WTC11 (cell line): ENCODE measurements at regions not wholly inside any gene's neighbourhood (a gene's known extent, or its start where the extent isn't known, plus 50 kb on each side); places are given as distances from the start of the nearest gene placed in this dataset.

Experiments used
- ATAC-seq: fragments of 200-7000 bp; cut with Tn5 transposase; 2 replicates; pipeline ENCODE4 v1.10.0; 2021; ENCODE audit warnings: mild to moderate bottlenecking, moderate library complexity
- CTCF ChIA-PET: fragments of 300-600 bp; sonication (Branson Sonifier 250); formaldehyde crosslinking; loops from one replicate; lab custom pipeline; 2021; ENCODE audit warnings: antibody characterized with exemption; lab: Charles Lee
- POLR2A ChIA-PET: fragments of 350-600 bp; sonication (Branson Sonifier 250); formaldehyde crosslinking; loops from one replicate; lab custom pipeline; 2021; ENCODE audit warnings: antibody characterized with exemption; lab: Charles Lee
- DNase-seq: peaks from one replicate; pipeline ENCODE4 v3.0.0; 2021; ENCODE audit warnings: low spot score
- H3K27ac Mint-ChIP-seq: 2 replicates; pipeline ENCODE4 v1.8.0; 2021; ENCODE audit warnings: mixed read lengths
- H3K27me3 Mint-ChIP-seq: 2 replicates; pipeline ENCODE4 v1.8.0; 2021; ENCODE audit warnings: low read depth, mild to moderate bottlenecking, moderate library complexity, mixed read lengths
- H3K36me3 Mint-ChIP-seq: 2 replicates; pipeline ENCODE4 v1.8.0; 2021; ENCODE audit warnings: mixed read lengths
- H3K4me1 Mint-ChIP-seq: 2 replicates; pipeline ENCODE4 v1.8.0; 2022; ENCODE audit warnings: mixed read lengths
- H3K4me3 Mint-ChIP-seq: 2 replicates; pipeline ENCODE4 v1.8.0; 2021; ENCODE audit warnings: mild to moderate bottlenecking, moderate library complexity, mixed read lengths
- H3K9me3 Mint-ChIP-seq: 2 replicates; pipeline ENCODE4 v1.8.0; 2021; ENCODE audit warnings: mixed read lengths
- ELF4 ChIP-seq: sonication (generic); formaldehyde crosslinking; IDR thresholded peaks from 2 replicates; pipeline ENCODE4 v1.8.1; 2022; ENCODE audit warnings: low read depth, mild to moderate bottlenecking, moderate library complexity, missing genetic modification reagents
- GABPB1 ChIP-seq: sonication (generic); formaldehyde crosslinking; IDR thresholded peaks from 2 replicates; pipeline ENCODE4 v1.8.1; 2023; ENCODE audit warnings: mild to moderate bottlenecking, missing genetic modification reagents
- GTF2I ChIP-seq: fragments of 250-450 bp; sonication (Bioruptor Pico); conservative IDR thresholded peaks from 2 replicates; pipeline ENCODE4 v1.4.0; 2021; ENCODE audit warnings: mild to moderate bottlenecking
- HMGA2 ChIP-seq: fragments of 250-450 bp; sonication (Bioruptor Pico); IDR thresholded peaks from 2 replicates; pipeline ENCODE4 v1.4.0; 2021; ENCODE audit warnings: mild to moderate bottlenecking, moderate library complexity
- MYBL2 ChIP-seq: sonication (generic); formaldehyde crosslinking; IDR thresholded peaks from 2 replicates; pipeline ENCODE4 v1.8.1; 2023; ENCODE audit warnings: mild to moderate bottlenecking, moderate library complexity, missing genetic modification reagents
- PRRX2 ChIP-seq: fragments of 250-450 bp; sonication (Bioruptor Pico); IDR thresholded peaks from 2 replicates; pipeline ENCODE4 v1.8.0; 2021; ENCODE audit warnings: mild to moderate bottlenecking
- TCF7 ChIP-seq: sonication (generic); formaldehyde crosslinking; IDR thresholded peaks from 2 replicates; pipeline ENCODE4 v1.8.0; 2022; ENCODE audit warnings: mild to moderate bottlenecking, low read depth, missing genetic modification reagents, moderate library complexity
- TEAD1 ChIP-seq: sonication (generic); formaldehyde crosslinking; IDR thresholded peaks from 2 replicates; pipeline ENCODE4 v1.8.0; 2022; ENCODE audit warnings: mild to moderate bottlenecking, missing genetic modification reagents
- TP53 ChIP-seq: sonication (generic); formaldehyde crosslinking; IDR thresholded peaks from 2 replicates; pipeline ENCODE4 v1.8.1; 2023; ENCODE audit warnings: mild to moderate bottlenecking, missing genetic modification reagents
- ZNF263 ChIP-seq: sonication (generic); formaldehyde crosslinking; IDR thresholded peaks from 2 replicates; pipeline ENCODE4 v1.8.1; 2022; ENCODE audit warnings: low read depth, mild to moderate bottlenecking, moderate library complexity, missing genetic modification reagents
- ZNF671 ChIP-seq: fragments of 250-450 bp; sonication (Bioruptor Pico); IDR thresholded peaks from 2 replicates; pipeline ENCODE4 v1.8.0; 2021; ENCODE audit warnings: mild to moderate bottlenecking
- TF ChIP-seq, protein P1 (sequence below): sonication (generic); formaldehyde crosslinking; IDR thresholded peaks from 2 replicates; pipeline ENCODE4 v1.8.0; 2022; ENCODE audit warnings: missing genetic modification reagents
- TF ChIP-seq, protein P2 (sequence below): sonication (generic); formaldehyde crosslinking; IDR thresholded peaks from 2 replicates; pipeline ENCODE4 v1.8.0; 2023; ENCODE audit warnings: missing genetic modification reagents
- TF ChIP-seq, protein P3 (sequence below): fragments of 250-450 bp; sonication (Bioruptor Pico); IDR thresholded peaks from 2 replicates; pipeline ENCODE4 v1.9.0; 2021; ENCODE audit warnings: mild to moderate bottlenecking
- TF ChIP-seq, protein P4 (sequence below): fragments of 250-450 bp; sonication (Bioruptor Pico); IDR thresholded peaks from 2 replicates; pipeline ENCODE4 v1.9.0; 2021; ENCODE audit warnings: mild to moderate bottlenecking
- TF ChIP-seq, protein P5 (sequence below): sonication (generic); formaldehyde crosslinking; IDR thresholded peaks from 2 replicates; pipeline ENCODE4 v1.8.1; 2022; ENCODE audit warnings: mild to moderate bottlenecking, moderate library complexity, missing genetic modification reagents

DNA sequence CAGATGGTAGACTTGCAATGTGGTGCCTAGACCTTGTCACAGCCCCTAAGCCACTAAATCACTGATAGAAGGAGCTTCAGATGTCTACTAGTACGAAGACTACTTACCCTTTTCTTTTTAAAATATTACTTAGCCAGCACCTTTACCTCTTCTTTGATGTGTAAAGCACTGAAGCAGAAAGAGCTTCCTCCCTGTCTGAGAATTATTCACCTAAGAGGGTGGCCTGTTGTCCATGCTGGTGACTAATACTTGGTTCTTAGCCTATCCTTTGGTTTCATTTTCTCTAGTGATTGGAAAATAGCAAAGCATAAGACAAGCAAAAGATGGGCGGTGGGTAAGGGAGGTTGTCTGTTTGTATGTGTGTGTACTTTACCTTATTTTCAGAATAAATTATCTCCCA, 794.6 kb downstream of the TFAP2A start:
- POLR2A ChIA-PET = no interaction called here
- Mint-ChIP-seq H3K27ac (no peak overlapping the region), H3K4me3 (no peak overlapping the region), H3K36me3 (no peaks in the 10 kb centered on the region), H3K9me3 (peaks cover 5% of the 10 kb centered on the region; the same call in 1 of the 2 replicates), H3K27me3 (no peaks in the 10 kb centered on the region), H3K4me1 (no peaks in the 10 kb centered on the region)
- no peak for ATAC-seq
- DNase-seq = no peak
- TF ChIP-seq, protein P1, sequence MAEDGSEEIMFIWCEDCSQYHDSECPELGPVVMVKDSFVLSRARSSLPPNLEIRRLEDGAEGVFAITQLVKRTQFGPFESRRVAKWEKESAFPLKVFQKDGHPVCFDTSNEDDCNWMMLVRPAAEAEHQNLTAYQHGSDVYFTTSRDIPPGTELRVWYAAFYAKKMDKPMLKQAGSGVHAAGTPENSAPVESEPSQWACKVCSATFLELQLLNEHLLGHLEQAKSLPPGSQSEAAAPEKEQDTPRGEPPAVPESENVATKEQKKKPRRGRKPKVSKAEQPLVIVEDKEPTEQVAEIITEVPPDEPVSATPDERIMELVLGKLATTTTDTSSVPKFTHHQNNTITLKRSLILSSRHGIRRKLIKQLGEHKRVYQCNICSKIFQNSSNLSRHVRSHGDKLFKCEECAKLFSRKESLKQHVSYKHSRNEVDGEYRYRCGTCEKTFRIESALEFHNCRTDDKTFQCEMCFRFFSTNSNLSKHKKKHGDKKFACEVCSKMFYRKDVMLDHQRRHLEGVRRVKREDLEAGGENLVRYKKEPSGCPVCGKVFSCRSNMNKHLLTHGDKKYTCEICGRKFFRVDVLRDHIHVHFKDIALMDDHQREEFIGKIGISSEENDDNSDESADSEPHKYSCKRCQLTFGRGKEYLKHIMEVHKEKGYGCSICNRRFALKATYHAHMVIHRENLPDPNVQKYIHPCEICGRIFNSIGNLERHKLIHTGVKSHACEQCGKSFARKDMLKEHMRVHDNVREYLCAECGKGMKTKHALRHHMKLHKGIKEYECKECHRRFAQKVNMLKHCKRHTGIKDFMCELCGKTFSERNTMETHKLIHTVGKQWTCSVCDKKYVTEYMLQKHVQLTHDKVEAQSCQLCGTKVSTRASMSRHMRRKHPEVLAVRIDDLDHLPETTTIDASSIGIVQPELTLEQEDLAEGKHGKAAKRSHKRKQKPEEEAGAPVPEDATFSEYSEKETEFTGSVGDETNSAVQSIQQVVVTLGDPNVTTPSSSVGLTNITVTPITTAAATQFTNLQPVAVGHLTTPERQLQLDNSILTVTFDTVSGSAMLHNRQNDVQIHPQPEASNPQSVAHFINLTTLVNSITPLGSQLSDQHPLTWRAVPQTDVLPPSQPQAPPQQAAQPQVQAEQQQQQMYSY (CRISPR knock-in tag) = no peak
- TF ChIP-seq, protein P2, sequence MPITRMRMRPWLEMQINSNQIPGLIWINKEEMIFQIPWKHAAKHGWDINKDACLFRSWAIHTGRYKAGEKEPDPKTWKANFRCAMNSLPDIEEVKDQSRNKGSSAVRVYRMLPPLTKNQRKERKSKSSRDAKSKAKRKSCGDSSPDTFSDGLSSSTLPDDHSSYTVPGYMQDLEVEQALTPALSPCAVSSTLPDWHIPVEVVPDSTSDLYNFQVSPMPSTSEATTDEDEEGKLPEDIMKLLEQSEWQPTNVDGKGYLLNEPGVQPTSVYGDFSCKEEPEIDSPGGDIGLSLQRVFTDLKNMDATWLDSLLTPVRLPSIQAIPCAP (CRISPR knock-in tag) = no peak
- CTCF ChIA-PET = no interaction called here

DNA sequence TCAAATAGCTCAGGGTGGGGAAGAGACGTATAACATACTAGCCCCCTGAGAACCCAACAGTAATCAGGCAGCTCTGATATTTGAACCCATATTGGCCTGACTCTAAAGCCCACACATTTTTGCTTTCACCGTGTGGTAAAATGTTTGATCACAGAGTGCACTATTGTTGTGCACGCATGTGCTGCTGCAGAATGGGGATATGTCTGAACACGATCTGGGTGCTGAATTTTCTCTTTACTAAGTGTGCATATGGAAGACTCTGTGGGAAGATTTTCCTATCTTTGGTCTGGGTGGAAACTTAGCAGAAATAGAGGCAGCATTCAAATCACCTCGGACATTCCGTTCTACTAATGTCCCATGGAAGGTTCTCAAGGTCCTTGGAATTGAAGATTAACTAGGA, 800.1 kb downstream of the TFAP2A start:
- no peak overlapping the region for H3K27ac Mint-ChIP-seq
- ATAC-seq = no peak
- ChIA-PET POLR2A (no interaction called here), CTCF (no interaction called here)
- no peak for DNase-seq
- H3K4me3 Mint-ChIP-seq = no peak overlapping the region
- H3K9me3 Mint-ChIP-seq = no peaks in the 10 kb centered on the region
- H3K27me3 Mint-ChIP-seq = no peaks in the 10 kb centered on the region
- no peak for TF ChIP-seq GTF2I (CRISPR knock-in tag)
- no peak for TF ChIP-seq TP53 (CRISPR knock-in tag)
- peaks cover 17% of the 10 kb centered on the region; the same call in 1 of the 2 replicates for H3K4me1 Mint-ChIP-seq
- no peaks in the 10 kb centered on the region for H3K36me3 Mint-ChIP-seq

DNA sequence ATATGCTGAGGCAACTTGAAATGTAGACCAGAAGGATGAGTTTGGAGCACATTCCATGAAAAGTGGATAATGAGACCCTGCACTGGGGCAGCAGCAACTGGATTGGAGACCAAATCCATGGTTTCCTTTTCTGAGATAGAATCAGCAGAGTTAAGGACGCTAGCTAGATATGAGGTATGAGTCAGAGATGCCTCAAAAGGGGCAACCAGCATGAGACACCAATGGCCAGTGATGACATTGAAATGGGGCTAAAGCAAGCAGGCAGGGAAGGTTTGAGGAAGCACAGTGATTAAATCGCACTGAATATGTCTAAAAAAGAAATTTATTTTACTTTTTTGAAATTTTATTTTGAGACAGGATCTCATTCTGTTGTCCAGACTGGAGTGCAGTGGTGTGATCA, 802.4 kb downstream of the TFAP2A start:
- no peak for DNase-seq
- no peaks in the 10 kb centered on the region for H3K36me3 Mint-ChIP-seq
- H3K9me3 Mint-ChIP-seq = no peaks in the 10 kb centered on the region
- no peak for ATAC-seq
- CTCF ChIA-PET = no interaction called here
- H3K27me3 Mint-ChIP-seq = no peaks in the 10 kb centered on the region
- TF ChIP-seq ZNF671 (CRISPR knock-in tag) (no peak), ELF4 (CRISPR knock-in tag) (no peak)
- TF ChIP-seq, all 79 proteins: peak for 0
- H3K4me3 Mint-ChIP-seq = no peak overlapping the region
- peaks cover 17% of the 10 kb centered on the region; the same call in 1 of the 2 replicates for H3K4me1 Mint-ChIP-seq
- POLR2A ChIA-PET = no interaction called here
- H3K27ac Mint-ChIP-seq = no peak overlapping the region

DNA sequence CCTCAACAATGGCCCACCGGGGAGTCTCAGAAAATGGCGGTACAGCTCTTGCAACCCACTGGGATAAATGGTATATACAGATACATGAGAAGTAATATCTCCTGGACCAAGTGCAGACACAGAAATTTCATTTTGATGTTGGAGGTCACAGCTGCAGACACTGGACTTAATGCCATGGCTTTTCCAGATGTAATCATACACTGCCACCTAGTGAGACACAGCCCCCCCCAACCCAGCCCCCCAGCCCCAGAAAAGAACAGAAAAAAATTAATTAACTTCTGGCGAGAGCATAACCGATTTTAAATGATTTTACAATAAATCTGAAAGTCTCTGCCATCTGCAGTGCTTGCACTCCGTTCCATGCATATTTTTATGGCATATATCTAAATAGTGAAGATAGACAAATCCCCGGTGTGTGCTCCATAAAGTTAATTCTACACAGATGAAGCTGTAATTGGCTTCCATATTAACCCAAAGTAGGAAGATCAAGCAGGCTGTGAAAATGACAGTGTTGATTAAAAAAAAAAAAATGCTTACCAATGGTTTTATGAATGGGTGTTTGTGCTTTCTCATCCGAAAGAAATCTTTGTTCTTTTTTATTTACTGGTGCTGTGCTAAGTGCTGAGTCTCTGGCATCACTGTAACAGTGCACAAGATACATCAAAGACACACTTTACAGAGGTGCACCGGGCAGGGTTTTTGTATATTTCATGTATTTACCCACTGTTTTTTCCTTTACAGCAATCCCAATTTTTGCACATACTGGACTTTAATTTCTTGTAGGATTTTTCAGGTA, 804.1 kb downstream of the TFAP2A start:
- ATAC-seq (no peak), DNase-seq (no peak)
- ChIA-PET CTCF (no interaction called here), POLR2A (no interaction called here)
- H3K36me3 Mint-ChIP-seq = no peaks in the 10 kb centered on the region
- no peaks in the 10 kb centered on the region for H3K27me3 Mint-ChIP-seq
- H3K4me1 Mint-ChIP-seq = peaks cover 33% of the 10 kb centered on the region
- no peak overlapping the region for H3K4me3 Mint-ChIP-seq
- no peak overlapping the region for H3K27ac Mint-ChIP-seq
- no peaks in the 10 kb centered on the region for H3K9me3 Mint-ChIP-seq
- TF ChIP-seq, protein P3, sequence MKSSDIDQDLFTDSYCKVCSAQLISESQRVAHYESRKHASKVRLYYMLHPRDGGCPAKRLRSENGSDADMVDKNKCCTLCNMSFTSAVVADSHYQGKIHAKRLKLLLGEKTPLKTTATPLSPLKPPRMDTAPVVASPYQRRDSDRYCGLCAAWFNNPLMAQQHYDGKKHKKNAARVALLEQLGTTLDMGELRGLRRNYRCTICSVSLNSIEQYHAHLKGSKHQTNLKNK = no peak
- TF ChIP-seq TEAD1 (no peak), ZNF263 (no peak), PRRX2 (CRISPR knock-in tag) (no peak), MYBL2 (no peak), HMGA2 (CRISPR knock-in tag) (no peak), ELF4 (CRISPR knock-in tag) (no peak), GABPB1 (no peak), TCF7 (CRISPR knock-in tag) (no peak)
- TF ChIP-seq, protein P4, sequence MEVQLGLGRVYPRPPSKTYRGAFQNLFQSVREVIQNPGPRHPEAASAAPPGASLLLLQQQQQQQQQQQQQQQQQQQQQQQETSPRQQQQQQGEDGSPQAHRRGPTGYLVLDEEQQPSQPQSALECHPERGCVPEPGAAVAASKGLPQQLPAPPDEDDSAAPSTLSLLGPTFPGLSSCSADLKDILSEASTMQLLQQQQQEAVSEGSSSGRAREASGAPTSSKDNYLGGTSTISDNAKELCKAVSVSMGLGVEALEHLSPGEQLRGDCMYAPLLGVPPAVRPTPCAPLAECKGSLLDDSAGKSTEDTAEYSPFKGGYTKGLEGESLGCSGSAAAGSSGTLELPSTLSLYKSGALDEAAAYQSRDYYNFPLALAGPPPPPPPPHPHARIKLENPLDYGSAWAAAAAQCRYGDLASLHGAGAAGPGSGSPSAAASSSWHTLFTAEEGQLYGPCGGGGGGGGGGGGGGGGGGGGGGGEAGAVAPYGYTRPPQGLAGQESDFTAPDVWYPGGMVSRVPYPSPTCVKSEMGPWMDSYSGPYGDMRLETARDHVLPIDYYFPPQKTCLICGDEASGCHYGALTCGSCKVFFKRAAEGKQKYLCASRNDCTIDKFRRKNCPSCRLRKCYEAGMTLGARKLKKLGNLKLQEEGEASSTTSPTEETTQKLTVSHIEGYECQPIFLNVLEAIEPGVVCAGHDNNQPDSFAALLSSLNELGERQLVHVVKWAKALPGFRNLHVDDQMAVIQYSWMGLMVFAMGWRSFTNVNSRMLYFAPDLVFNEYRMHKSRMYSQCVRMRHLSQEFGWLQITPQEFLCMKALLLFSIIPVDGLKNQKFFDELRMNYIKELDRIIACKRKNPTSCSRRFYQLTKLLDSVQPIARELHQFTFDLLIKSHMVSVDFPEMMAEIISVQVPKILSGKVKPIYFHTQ (CRISPR knock-in tag) = no peak
- TF ChIP-seq, protein P5, sequence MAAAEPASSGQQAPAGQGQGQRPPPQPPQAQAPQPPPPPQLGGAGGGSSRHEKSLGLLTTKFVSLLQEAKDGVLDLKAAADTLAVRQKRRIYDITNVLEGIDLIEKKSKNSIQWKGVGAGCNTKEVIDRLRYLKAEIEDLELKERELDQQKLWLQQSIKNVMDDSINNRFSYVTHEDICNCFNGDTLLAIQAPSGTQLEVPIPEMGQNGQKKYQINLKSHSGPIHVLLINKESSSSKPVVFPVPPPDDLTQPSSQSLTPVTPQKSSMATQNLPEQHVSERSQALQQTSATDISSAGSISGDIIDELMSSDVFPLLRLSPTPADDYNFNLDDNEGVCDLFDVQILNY (CRISPR knock-in tag) = no peak
- TF ChIP-seq, protein P1 (CRISPR knock-in tag) = no peak
